ENCODE measurements at regions not wholly inside any gene's neighbourhood (a gene's known extent, or its start where the extent isn't known, plus 50 kb on each side); places are given as distances from the start of the nearest gene placed in this dataset.

GRCh38 chr4:8773124-8773931 lies 98.3 kb downstream of the HMX1 start:
- FAIRE-seq (no peak), DNase-seq (ENCODE audit: low read depth) (no peak)
- no peak for TF ChIP-seq CTCF (IDR thresholded peaks at IDR 0.05; ENCODE audit: insufficient read depth, low read length, severe bottlenecking)
- Histone ChIP-seq H3K27me3 (ENCODE audit: control insufficient read depth, insufficient read depth, low read length) (no peaks in the 10 kb centered on the region), H3K36me3 (ENCODE audit: control insufficient read depth, insufficient read depth, low read length) (no peaks in the 10 kb centered on the region), H3K4me3 (ENCODE audit: low read depth, low read length) (no peak overlapping the region)

- no peak for FAIRE-seq
- DNase-seq (ENCODE audit: low read depth) = no peak
- Histone ChIP-seq H3K27me3 (ENCODE audit: control insufficient read depth, insufficient read depth, low read length) (no peaks in the 10 kb centered on the region), H3K36me3 (ENCODE audit: control insufficient read depth, insufficient read depth, low read length) (no peaks in the 10 kb centered on the region), H3K4me3 (ENCODE audit: low read depth, low read length) (no peak overlapping the region)
- TF ChIP-seq CTCF (IDR thresholded peaks at IDR 0.05; ENCODE audit: insufficient read depth, low read length, severe bottlenecking) = no peak
Observed at GRCh38 chr4:8772499-8773123, 99.0 kb downstream of the HMX1 start.

- no peak overlapping the region for H3K4me3 ChIP-seq (ENCODE audit: low read depth, low read length)
- no peak for TF ChIP-seq CTCF (IDR thresholded peaks at IDR 0.05; ENCODE audit: insufficient read depth, low read length, severe bottlenecking)
- FAIRE-seq = no peak
- no peak for DNase-seq (ENCODE audit: low read depth)
- H3K36me3 ChIP-seq (ENCODE audit: control insufficient read depth, insufficient read depth, low read length) = no peaks in the 10 kb centered on the region
- H3K27me3 ChIP-seq (ENCODE audit: control insufficient read depth, insufficient read depth, low read length) = no peaks in the 10 kb centered on the region
Observed at GRCh38 chr4:8771666-8772065, 100.0 kb downstream of the HMX1 start.

- Histone ChIP-seq H3K36me3 (ENCODE audit: control insufficient read depth, insufficient read depth, low read length) (no peaks in the 10 kb centered on the region), H3K27me3 (ENCODE audit: control insufficient read depth, insufficient read depth, low read length) (no peaks in the 10 kb centered on the region), H3K4me3 (ENCODE audit: low read depth, low read length) (no peak overlapping the region)
- TF ChIP-seq CTCF (IDR thresholded peaks at IDR 0.05; ENCODE audit: insufficient read depth, low read length, severe bottlenecking) = no peak
- no peak for DNase-seq (ENCODE audit: low read depth)
- no peak for FAIRE-seq
Observed at GRCh38 chr4:8771258-8771590, 100.4 kb downstream of the HMX1 start.

- no peak for FAIRE-seq
- Histone ChIP-seq H3K27me3 (ENCODE audit: control insufficient read depth, insufficient read depth, low read length) (no peaks in the 10 kb centered on the region), H3K4me3 (ENCODE audit: low read depth, low read length) (no peak overlapping the region), H3K36me3 (ENCODE audit: control insufficient read depth, insufficient read depth, low read length) (no peaks in the 10 kb centered on the region)
- DNase-seq (ENCODE audit: low read depth) = no peak
- TF ChIP-seq CTCF (IDR thresholded peaks at IDR 0.05; ENCODE audit: insufficient read depth, low read length, severe bottlenecking) = no peak
Observed at GRCh38 chr4:8770518-8771257, 101.0 kb downstream of the HMX1 start.
